NCI-H2171 (cell line): ENCODE measurements at regions not wholly inside any gene's neighbourhood (a gene's known extent, or its start where the extent isn't known, plus 50 kb on each side); places are given as distances from the start of the nearest gene placed in this dataset.
"Not testable (repeated sequence)": the region's sequence is repeated elsewhere in the genome, so short reads cannot be mapped to it uniquely, and the experiment has no call there.

Experiments used
- DNase-seq: peaks from one replicate; lab custom pipeline; 2025; lab: John Stamatoyannopoulos, UW

GRCh38 chr21:38041493-38041892, 125.2 kb upstream of the KCNJ6 start:
- no peak for DNase-seq

- DNase-seq = no peak
These were observed 126.0 kb upstream of the KCNJ6 start for GRCh38 chr21:38042246-38042645.

- peak; percentile 14 for DNase-seq
These were observed 131.9 kb upstream of the KCNJ6 start for GRCh38 chr21:38048167-38048566.

GRCh38 chr21:38054334-38054733, 138.1 kb upstream of the KCNJ6 start:
- DNase-seq = peak; percentile 78

- no peak for DNase-seq
These were observed 140.2 kb upstream of the KCNJ6 start for GRCh38 chr21:38056481-38056880.

- DNase-seq = no peak
These were observed 141.4 kb upstream of the KCNJ6 start for GRCh38 chr21:38057626-38058025.

GRCh38 chr21:38060533-38060932, 144.3 kb upstream of the KCNJ6 start:
- DNase-seq = no peak

GRCh38 chr21:38067086-38067739, 151.0 kb upstream of the KCNJ6 start:
- DNase-seq = no peak

- no peak for DNase-seq
These were observed 156.2 kb upstream of the KCNJ6 start for GRCh38 chr21:38072489-38072888.

GRCh38 chr21:38075833-38076587, 159.8 kb upstream of the KCNJ6 start:
- DNase-seq = no peak

GRCh38 chr21:38077569-38077968, 161.3 kb upstream of the KCNJ6 start:
- no peak for DNase-seq

- DNase-seq = no peak
These were observed 164.6 kb upstream of the KCNJ6 start for GRCh38 chr21:38080888-38081287.

GRCh38 chr21:38081708-38082107, 165.5 kb upstream of the KCNJ6 start:
- DNase-seq = no peak

GRCh38 chr21:38082936-38083485, 166.8 kb upstream of the KCNJ6 start:
- no peak for DNase-seq

GRCh38 chr21:38083535-38083934, 167.3 kb upstream of the KCNJ6 start:
- DNase-seq = no peak

GRCh38 chr21:38086580-38086979, 170.2 kb upstream of the KCNJ15 start:
- no peak for DNase-seq

- DNase-seq = no peak
These were observed 167.7 kb upstream of the KCNJ15 start for GRCh38 chr21:38088916-38089762.

GRCh38 chr21:38089763-38090046, 167.1 kb upstream of the KCNJ15 start:
- no peak for DNase-seq

- not testable (repeated sequence) for DNase-seq
These were observed 165.7 kb upstream of the KCNJ15 start for GRCh38 chr21:38091061-38091460.

GRCh38 chr21:38092051-38092450, 164.7 kb upstream of the KCNJ15 start:
- DNase-seq = no peak

- DNase-seq = no peak
These were observed 161.6 kb upstream of the KCNJ15 start for GRCh38 chr21:38095220-38095619.

- DNase-seq = no peak
These were observed 159.0 kb upstream of the KCNJ15 start for GRCh38 chr21:38097789-38098188.
